HL-60 (cell line): ENCODE measurements at regions not wholly inside any gene's neighbourhood (a gene's known extent, or its start where the extent isn't known, plus 50 kb on each side); places are given as distances from the start of the nearest gene placed in this dataset.

ENCODE experiments used
- CTCF ChIP-seq: IDR thresholded peaks from one replicate; pipeline ENCODE4 v1.5.1; 2011; ENCODE audit warnings: low read length, control low read depth, inconsistent platforms; ENCODE audit not compliant: insufficient read depth
- GABPA ChIP-seq: IDR thresholded peaks from 2 replicates; pipeline ENCODE4 v1.6.1; 2012; ENCODE audit warnings: low read depth
- POLR2AphosphoS5 ChIP-seq: IDR thresholded peaks from 2 replicates; pipeline ENCODE4 v1.6.1; 2012; ENCODE audit warnings: low read depth

GRCh38 chrX:16258882-16259281 is 91.6 kb downstream of the MAGEB17 start:
- TF ChIP-seq CTCF (no peak), POLR2AphosphoS5 (no peak), GABPA (no peak)
